SU-DHL-6 (cell line): ENCODE measurements at regions not wholly inside any gene's neighbourhood (a gene's known extent, or its start where the extent isn't known, plus 50 kb on each side); places are given as distances from the start of the nearest gene placed in this dataset.

ENCODE experiments used
- H2AFZ ChIP-seq: fragments of 200-600 bp; sonication (generic); 2 replicates; pipeline ENCODE4 v1.6.1; 2014; ENCODE audit warnings: low read depth, mild to moderate bottlenecking, moderate library complexity, mixed read lengths, antibody characterized with exemption, low read length; ENCODE audit not compliant: severe bottlenecking
- H3F3A ChIP-seq: fragments of 200-600 bp; shearing (Covaris generic); 2 replicates; pipeline ENCODE4 v1.6.0; 2016; ENCODE audit warnings: antibody characterized with exemption, mild to moderate bottlenecking; ENCODE audit not compliant: insufficient read depth
- H3K27ac ChIP-seq: fragments of 200-600 bp; sonication (generic); 2 replicates; pipeline ENCODE4 v1.5.1; 2016; ENCODE audit warnings: low read depth, mild to moderate bottlenecking, low read length, moderate library complexity, mixed read lengths
- H3K27me3 ChIP-seq: fragments of 200-600 bp; sonication (generic), shearing (Covaris generic); 2 replicates; pipeline ENCODE4 v1.6.0; 2014; ENCODE audit warnings: mild to moderate bottlenecking, low read length
- H3K36me3 ChIP-seq: fragments of 200-600 bp; sonication (generic); 2 replicates; pipeline ENCODE4 v1.6.1; 2014; ENCODE audit warnings: mild to moderate bottlenecking, low read length, mixed read lengths
- H3K4me2 ChIP-seq: fragments of 300-600, 200-600 bp; shearing (Covaris generic), sonication (generic); 2 replicates; pipeline ENCODE4 v1.6.0; 2014; ENCODE audit warnings: low read length, low read depth, mild to moderate bottlenecking; ENCODE audit not compliant: poor library complexity, severe bottlenecking
- H3K4me3 ChIP-seq: fragments of 200-600 bp; sonication (generic); 2 replicates; pipeline ENCODE4 v1.5.1; 2014; ENCODE audit warnings: antibody characterized with exemption, low read length, mild to moderate bottlenecking, mixed read lengths; ENCODE audit not compliant: insufficient read depth, poor library complexity, severe bottlenecking
- H3K79me2 ChIP-seq: fragments of 200-600 bp; sonication (generic); 2 replicates; pipeline ENCODE4 v1.6.1; 2014; ENCODE audit warnings: mild to moderate bottlenecking, low read length, moderate library complexity; ENCODE audit not compliant: insufficient read depth
- H3K9ac ChIP-seq: fragments of 200-600 bp; sonication (generic); 2 replicates; pipeline ENCODE4 v1.7.0; 2014; ENCODE audit warnings: mild to moderate bottlenecking, low read length
- H3K9me2 ChIP-seq: fragments of 200-600 bp; sonication (generic); replicated peaks from 2 replicates; pipeline ENCODE4 v1.6.1; 2014; ENCODE audit warnings: low read length; ENCODE audit not compliant: insufficient read depth
- H3K9me3 ChIP-seq: fragments of 200-600 bp; sonication (generic); 2 replicates; pipeline ENCODE4 v1.6.1; 2014; ENCODE audit warnings: low read length, mixed read lengths; ENCODE audit not compliant: insufficient read depth
- H4K20me1 ChIP-seq: fragments of 200-600 bp; sonication (generic); 2 replicates; pipeline ENCODE4 v1.6.1; 2014; ENCODE audit warnings: low read depth, mild to moderate bottlenecking, antibody characterized with exemption, low read length, moderate library complexity, mixed read lengths
- CTCF ChIP-seq: fragments of 200-600 bp; sonication (generic); IDR thresholded peaks from one replicate; pipeline ENCODE4 v1.5.1; 2017; ENCODE audit warnings: antibody characterized with exemption, mild to moderate bottlenecking, low read length, moderate library complexity; ENCODE audit not compliant: insufficient read depth, poor library complexity, severe bottlenecking
- EZH2phosphoT487 ChIP-seq: fragments of 200-600 bp; sonication (generic), shearing (Covaris generic); conservative IDR thresholded peaks from 2 replicates; pipeline ENCODE4 v1.6.1; 2018; ENCODE audit warnings: mild to moderate bottlenecking, antibody characterized with exemption, low read length, moderate library complexity, mixed read lengths

- H2AFZ ChIP-seq, result no peak overlapping the region
- no peak overlapping the region for H3K9ac ChIP-seq
- H3K79me2 ChIP-seq, result no peaks in the 10 kb centered on the region
- no peaks in the 10 kb centered on the region for H3F3A ChIP-seq
- no peak overlapping the region for H3K4me2 ChIP-seq
- no peaks in the 10 kb centered on the region for H3K27me3 ChIP-seq
- H3K27ac ChIP-seq, result no peak overlapping the region
- no peak overlapping the region for H3K4me3 ChIP-seq
- no peaks in the 10 kb centered on the region for H3K9me3 ChIP-seq
- no peaks in the 10 kb centered on the region for H3K9me2 ChIP-seq
- no peaks in the 10 kb centered on the region for H3K36me3 ChIP-seq
- TF ChIP-seq EZH2phosphoT487, result no peak
- TF ChIP-seq CTCF, result no peak
- no peaks in the 10 kb centered on the region for H4K20me1 ChIP-seq
These were observed 122.3 kb upstream of the STT3B start for GRCh38 chr3:31410411-31410810.

GRCh38 chr3:31412832-31413231 lies 119.9 kb upstream of the STT3B start:
- H3K79me2 ChIP-seq, result no peaks in the 10 kb centered on the region
- H3K9me3 ChIP-seq, result no peaks in the 10 kb centered on the region
- H3K27ac ChIP-seq, result no peak overlapping the region
- no peak overlapping the region for H3K4me3 ChIP-seq
- TF ChIP-seq EZH2phosphoT487 (no peak), CTCF (no peak)
- no peaks in the 10 kb centered on the region for H3K36me3 ChIP-seq
- no peak overlapping the region for H3K9ac ChIP-seq
- H3F3A ChIP-seq, result no peaks in the 10 kb centered on the region
- H3K4me2 ChIP-seq, result no peak overlapping the region
- H4K20me1 ChIP-seq, result no peaks in the 10 kb centered on the region
- no peak overlapping the region for H2AFZ ChIP-seq
- H3K9me2 ChIP-seq, result no peaks in the 10 kb centered on the region
- H3K27me3 ChIP-seq, result no peaks in the 10 kb centered on the region

- no peaks in the 10 kb centered on the region for H3K27me3 ChIP-seq
- H3K4me2 ChIP-seq, result no peak overlapping the region
- no peak overlapping the region for H2AFZ ChIP-seq
- H4K20me1 ChIP-seq, result no peaks in the 10 kb centered on the region
- no peaks in the 10 kb centered on the region for H3K9me2 ChIP-seq
- H3K36me3 ChIP-seq, result no peaks in the 10 kb centered on the region
- H3K9me3 ChIP-seq, result no peaks in the 10 kb centered on the region
- H3F3A ChIP-seq, result no peaks in the 10 kb centered on the region
- H3K4me3 ChIP-seq, result no peak overlapping the region
- H3K27ac ChIP-seq, result no peak overlapping the region
- TF ChIP-seq EZH2phosphoT487 (no peak), CTCF (no peak)
- no peaks in the 10 kb centered on the region for H3K79me2 ChIP-seq
- H3K9ac ChIP-seq, result no peak overlapping the region
These were observed 119.2 kb upstream of the STT3B start for GRCh38 chr3:31413515-31413914.

GRCh38 chr3:31416980-31417379 lies 115.7 kb upstream of the STT3B start:
- Histone ChIP-seq H3F3A (no peaks in the 10 kb centered on the region), H3K27ac (no peak overlapping the region), H3K4me2 (no peak overlapping the region), H3K4me3 (no peak overlapping the region), H3K79me2 (no peaks in the 10 kb centered on the region), H3K36me3 (no peaks in the 10 kb centered on the region), H2AFZ (no peak overlapping the region), H4K20me1 (no peaks in the 10 kb centered on the region), H3K9ac (no peak overlapping the region), H3K27me3 (no peaks in the 10 kb centered on the region), H3K9me3 (no peaks in the 10 kb centered on the region), H3K9me2 (no peaks in the 10 kb centered on the region)
- no peak for TF ChIP-seq CTCF
- TF ChIP-seq EZH2phosphoT487, result no peak
